GM12864 (cell line): ENCODE measurements at regions not wholly inside any gene's neighbourhood (a gene's known extent, or its start where the extent isn't known, plus 50 kb on each side); places are given as distances from the start of the nearest gene placed in this dataset.

Source experiments
- DNase-seq: peaks from one replicate; pipeline ENCODE4 v3.0.0-alpha.2; 2011; ENCODE audit warnings: low read depth
- H3K4me3 ChIP-seq: 2 replicates; pipeline ENCODE4 v1.5.1; 2011; ENCODE audit warnings: mild to moderate bottlenecking, low read depth, low read length, control low read depth
- TF ChIP-seq, protein P1 (sequence below): IDR thresholded peaks from 2 replicates; pipeline ENCODE4 v1.5.1; 2011; ENCODE audit warnings: low read depth, mild to moderate bottlenecking, moderate library complexity, low read length, control low read depth, inconsistent platforms; ENCODE audit errors: missing control alignments

DNA sequence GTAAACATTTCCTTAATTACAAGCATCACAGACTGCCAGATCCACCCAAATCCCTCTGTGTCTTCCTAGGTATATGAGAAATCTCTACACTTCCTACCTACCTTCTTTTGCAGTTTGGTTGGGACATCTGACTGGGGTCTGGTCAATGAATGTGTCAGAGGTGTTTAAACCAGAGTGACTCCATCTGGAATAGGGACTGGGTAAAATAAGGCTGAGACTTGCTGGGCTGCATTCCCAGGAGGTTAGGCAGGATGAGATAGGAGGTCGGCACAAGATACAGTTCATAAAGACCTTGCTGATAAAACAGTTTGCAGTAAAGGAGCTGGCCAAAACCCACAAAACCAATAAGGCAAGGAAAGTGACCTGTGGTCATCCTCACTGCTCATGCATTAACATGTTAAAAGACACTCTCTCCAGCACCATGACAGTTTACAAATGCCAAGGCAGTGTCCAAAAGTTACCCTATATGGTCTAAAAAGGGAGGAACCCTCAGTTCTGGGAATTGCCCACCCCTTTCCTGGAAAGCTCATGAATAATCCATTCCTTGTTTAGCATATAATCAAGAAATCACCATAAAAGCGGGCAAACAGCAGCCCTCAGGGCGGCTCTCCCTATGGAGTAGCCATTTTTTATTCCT lies 87.4 kb upstream of the BACE2 start:
- no peak overlapping the region for H3K4me3 ChIP-seq

DNA sequence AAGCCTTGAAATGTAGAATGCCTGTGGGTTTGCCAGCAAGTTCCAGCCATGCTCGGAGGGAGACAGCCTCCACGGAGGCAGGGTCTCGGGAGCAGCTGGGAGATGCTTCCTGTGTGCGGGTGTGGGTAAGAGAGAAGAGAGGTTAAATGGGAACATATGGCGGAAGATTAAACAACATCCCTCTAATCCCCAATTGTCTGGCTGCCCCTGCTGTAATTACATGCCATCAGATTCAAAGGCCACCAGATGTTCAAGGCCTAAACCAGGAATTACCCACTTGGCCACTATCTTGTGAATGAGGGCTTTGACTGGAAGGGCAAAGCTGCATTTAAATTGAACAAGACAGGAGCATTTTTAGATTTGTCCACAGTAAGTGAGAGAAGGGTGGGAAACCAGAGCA lies 81.4 kb upstream of the BACE2 start:
- TF ChIP-seq, protein P1, sequence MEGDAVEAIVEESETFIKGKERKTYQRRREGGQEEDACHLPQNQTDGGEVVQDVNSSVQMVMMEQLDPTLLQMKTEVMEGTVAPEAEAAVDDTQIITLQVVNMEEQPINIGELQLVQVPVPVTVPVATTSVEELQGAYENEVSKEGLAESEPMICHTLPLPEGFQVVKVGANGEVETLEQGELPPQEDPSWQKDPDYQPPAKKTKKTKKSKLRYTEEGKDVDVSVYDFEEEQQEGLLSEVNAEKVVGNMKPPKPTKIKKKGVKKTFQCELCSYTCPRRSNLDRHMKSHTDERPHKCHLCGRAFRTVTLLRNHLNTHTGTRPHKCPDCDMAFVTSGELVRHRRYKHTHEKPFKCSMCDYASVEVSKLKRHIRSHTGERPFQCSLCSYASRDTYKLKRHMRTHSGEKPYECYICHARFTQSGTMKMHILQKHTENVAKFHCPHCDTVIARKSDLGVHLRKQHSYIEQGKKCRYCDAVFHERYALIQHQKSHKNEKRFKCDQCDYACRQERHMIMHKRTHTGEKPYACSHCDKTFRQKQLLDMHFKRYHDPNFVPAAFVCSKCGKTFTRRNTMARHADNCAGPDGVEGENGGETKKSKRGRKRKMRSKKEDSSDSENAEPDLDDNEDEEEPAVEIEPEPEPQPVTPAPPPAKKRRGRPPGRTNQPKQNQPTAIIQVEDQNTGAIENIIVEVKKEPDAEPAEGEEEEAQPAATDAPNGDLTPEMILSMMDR = no peak
- no peak for DNase-seq
- H3K4me3 ChIP-seq = no peak overlapping the region

More for the DNA sequence above, 87.4 kb upstream of the BACE2 start:
- DNase-seq = no peak
- TF ChIP-seq, protein P1 = no peak

DNA sequence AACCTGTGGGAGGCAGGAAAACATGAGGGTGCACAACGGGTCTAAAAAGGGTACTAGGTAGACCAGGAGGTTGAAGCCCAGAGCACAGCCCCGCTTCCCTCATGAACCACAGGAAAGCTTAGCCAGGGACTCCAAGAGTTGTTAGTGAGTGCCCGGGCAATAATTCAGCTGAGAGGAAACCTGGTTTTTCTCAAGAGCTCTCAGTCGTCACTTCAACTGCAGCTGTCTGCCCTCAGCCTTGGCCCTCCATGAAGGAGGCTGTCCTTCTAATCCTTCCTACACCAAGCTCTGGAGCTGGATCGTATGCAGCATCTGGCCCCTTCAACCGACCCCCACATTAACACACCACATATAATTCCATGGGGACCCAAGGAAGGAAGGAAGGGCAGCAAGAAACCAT lies 77.0 kb upstream of the BACE2 start:
- TF ChIP-seq, protein P1 = no peak
- no peak for DNase-seq
- H3K4me3 ChIP-seq = no peak overlapping the region

DNA sequence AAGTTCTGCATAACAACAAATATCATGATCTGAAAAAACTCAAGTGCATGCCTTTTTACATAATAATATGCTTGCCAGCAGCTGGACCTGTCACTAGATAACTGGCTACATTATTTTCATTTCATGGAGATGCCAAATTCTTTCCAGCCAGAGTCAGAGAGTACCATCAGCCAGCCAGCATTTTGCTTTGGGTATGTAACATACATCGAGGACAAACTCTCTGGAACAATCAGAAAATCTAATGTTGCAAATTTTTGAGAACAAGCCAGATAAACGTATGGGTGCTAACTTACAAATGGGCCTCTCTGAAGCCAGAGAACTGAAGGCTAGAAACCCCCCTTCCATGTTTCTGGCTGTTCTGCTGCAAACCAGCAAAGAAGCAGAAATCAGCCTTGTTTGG lies 76.3 kb upstream of the BACE2 start:
- no peak overlapping the region for H3K4me3 ChIP-seq
- DNase-seq = no peak

DNA sequence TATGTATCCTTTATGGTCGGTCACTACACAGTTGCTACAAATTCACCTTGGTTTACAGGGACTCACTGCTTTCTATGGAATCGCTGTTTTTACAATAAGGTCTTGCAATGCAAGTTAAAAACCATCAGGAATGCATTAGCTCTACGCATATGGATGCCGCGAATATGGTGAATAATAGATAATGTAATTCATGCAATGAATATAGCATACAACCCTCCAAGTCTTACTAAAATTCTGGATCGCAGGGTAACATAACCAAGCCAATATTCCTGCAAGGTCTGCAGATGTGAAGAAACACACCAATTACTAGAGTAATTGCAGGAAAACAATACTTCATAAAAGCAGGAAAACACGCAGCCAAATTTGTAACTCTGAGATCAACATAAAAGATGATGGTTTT lies 75.6 kb upstream of the BACE2 start:
- DNase-seq = no peak
- TF ChIP-seq, protein P1 = no peak
- no peak overlapping the region for H3K4me3 ChIP-seq

More for the DNA sequence above, 76.3 kb upstream of the BACE2 start:
- TF ChIP-seq, protein P1 = no peak

DNA sequence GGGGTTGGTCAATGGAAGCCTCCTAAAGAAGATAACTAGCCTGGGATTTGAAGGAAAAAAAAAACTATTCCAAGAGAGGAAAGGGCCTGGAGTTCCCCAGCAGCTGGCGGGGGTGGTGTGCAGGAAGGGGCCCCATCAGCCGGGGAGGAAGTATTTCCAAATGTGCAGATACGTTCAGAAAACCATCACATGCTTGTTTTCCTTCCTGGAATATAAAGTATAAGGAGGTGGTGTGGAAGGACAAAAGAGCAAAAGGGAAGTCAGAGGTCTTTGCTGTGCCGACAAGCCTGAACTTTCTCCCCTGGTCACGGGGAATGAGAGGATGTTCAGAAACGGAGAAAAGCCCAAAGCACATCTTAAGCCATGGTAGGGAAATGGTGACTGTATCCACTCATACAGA lies 72.0 kb upstream of the BACE2 start:
- H3K4me3 ChIP-seq = no peak overlapping the region
- no peak for DNase-seq
- TF ChIP-seq, protein P1 = no peak

DNA sequence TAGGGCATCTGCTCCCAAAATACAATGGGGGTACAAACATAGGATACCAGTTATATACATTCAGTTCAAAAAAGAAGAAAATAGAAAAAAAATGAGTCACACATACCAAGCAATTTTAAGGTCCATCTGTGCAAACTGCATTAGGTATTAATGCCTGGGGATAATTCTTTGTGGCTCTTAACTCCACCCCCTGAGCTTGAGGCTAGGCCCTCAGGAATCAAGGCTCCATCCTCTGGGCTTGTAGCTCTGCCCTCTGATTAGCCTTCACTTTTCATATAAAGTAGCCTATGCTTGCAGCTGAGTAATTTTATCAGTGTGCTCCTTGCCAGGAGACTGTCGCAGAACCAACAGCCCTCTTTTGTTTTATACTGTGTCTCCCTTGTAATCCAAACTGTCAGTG lies 69.9 kb upstream of the BACE2 start:
- TF ChIP-seq, protein P1 = no peak
- no peak overlapping the region for H3K4me3 ChIP-seq
- DNase-seq = no peak
